ENCODE measurements at regions not wholly inside any gene's neighbourhood (a gene's known extent, or its start where the extent isn't known, plus 50 kb on each side); places are given as distances from the start of the nearest gene placed in this dataset.
"Not testable (repeated sequence)": the region's sequence is repeated elsewhere in the genome, so short reads cannot be mapped to it uniquely, and the experiment has no call there.

DNA sequence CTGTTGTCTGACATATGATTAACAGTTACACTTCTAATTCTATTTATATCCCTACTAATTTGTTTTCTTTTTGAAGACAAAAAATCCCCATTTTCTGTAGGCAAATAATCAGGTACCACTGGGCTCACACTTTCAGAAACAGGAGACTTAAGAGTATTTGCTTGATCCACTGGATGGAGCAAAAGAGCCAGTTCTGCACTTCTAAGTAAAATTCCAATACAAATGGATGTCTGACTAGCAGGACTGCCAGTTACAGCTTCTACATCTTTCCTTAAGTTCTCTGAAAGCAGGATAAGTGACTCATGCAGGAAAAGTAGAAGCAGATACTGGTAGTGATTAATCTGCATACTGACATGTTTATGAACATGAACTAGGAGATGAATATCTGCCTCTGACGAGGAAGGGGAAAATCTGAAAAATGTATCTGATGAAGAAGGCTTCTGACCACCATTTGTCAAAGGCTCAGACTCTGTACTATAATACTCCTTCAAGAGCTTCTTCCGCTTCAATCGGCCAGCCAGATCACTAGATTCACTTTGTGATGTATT, 73.8 kb upstream of the ANKS1B start:
- FAIRE-seq (peak; percentile 77), DNase-seq (ENCODE audit: low read depth, low spot score) (peak; percentile 17)
- Histone ChIP-seq H3K9me1 (ENCODE audit: control insufficient read depth, extremely low read depth, insufficient read depth, low read length) (no peaks in the 10 kb centered on the region), H4K20me1 (ENCODE audit: control insufficient read depth, extremely low read depth, insufficient read depth, low read length) (no peaks in the 10 kb centered on the region), H3K4me2 (ENCODE audit: control insufficient read depth, extremely low read depth, insufficient read depth, low read depth, low read length) (no peak overlapping the region), H3K9me3 (ENCODE audit: control insufficient read depth, low read depth, low read length) (no peaks in the 10 kb centered on the region), H3K4me3 (ENCODE audit: control insufficient read depth in 2 of 3, extremely low read depth in 1 of 3, insufficient read depth in 2 of 3, low read depth in 1 of 3, low read length in 3 of 3) (no peak overlapping the region), H3K9ac (ENCODE audit: control insufficient read depth, extremely low read depth, insufficient read depth, low read length) (no peak overlapping the region), H2AFZ (ENCODE audit: control insufficient read depth, low read length) (peak overlapping the region; percentile 26), H3K36me3 (ENCODE audit: control insufficient read depth in 2 of 2, extremely low read depth in 1 of 2, insufficient read depth in 2 of 2, low read length in 2 of 2) (no peaks in the 10 kb centered on the region), H3K4me1 (ENCODE audit: control insufficient read depth, extremely low read depth, insufficient read depth, low read length) (no peaks in the 10 kb centered on the region), H3K79me2 (ENCODE audit: control insufficient read depth, insufficient read depth, low read length) (no peaks in the 10 kb centered on the region), H3K27me3 (ENCODE audit: control insufficient read depth, extremely low read depth, insufficient read depth, low read length) (no peaks in the 10 kb centered on the region), H3K27ac (ENCODE audit: control insufficient read depth, insufficient read depth, low read length) (no peak overlapping the region)
- dilution Hi-C loops (cut with MboI; ENCODE audit: extremely low pct_ligation_motif_present, low sequenced_read_pairs) = no loop called here
- no peak for TF ChIP-seq EZH2 (IDR thresholded peaks at IDR 0.05; ENCODE audit: low read length)
- TF ChIP-seq, protein P1, sequence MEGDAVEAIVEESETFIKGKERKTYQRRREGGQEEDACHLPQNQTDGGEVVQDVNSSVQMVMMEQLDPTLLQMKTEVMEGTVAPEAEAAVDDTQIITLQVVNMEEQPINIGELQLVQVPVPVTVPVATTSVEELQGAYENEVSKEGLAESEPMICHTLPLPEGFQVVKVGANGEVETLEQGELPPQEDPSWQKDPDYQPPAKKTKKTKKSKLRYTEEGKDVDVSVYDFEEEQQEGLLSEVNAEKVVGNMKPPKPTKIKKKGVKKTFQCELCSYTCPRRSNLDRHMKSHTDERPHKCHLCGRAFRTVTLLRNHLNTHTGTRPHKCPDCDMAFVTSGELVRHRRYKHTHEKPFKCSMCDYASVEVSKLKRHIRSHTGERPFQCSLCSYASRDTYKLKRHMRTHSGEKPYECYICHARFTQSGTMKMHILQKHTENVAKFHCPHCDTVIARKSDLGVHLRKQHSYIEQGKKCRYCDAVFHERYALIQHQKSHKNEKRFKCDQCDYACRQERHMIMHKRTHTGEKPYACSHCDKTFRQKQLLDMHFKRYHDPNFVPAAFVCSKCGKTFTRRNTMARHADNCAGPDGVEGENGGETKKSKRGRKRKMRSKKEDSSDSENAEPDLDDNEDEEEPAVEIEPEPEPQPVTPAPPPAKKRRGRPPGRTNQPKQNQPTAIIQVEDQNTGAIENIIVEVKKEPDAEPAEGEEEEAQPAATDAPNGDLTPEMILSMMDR (optimal IDR thresholded peaks at IDR 0.05 in 1 of 3, IDR thresholded peaks at IDR 0.05 in 1 of 3, conservative IDR thresholded peaks at IDR 0.05 in 1 of 3; ENCODE audit: extremely low read depth in 1 of 3, insufficient read depth in 2 of 3, low read length in 3 of 3) = peak in 1 of 3 experiments; percentile 2

DNA sequence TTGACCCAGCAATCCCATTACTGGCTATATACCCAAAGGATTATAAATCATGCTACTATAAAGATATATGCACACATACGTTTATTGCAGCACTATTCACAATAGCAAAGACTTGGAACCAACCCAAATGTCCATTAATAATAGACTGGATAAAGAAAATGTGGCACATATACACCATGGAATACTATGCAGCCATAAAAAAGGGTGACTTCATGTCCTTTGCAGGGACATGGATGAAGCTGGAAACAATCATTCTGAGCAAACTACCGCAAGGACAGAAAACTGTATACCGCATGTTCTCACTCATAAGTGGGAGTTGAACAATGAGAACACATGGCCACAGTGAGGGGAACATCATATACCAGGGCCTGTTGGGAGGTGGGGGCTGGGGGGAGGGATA, 61.5 kb upstream of the ANKS1B start:
- H3K9me1 ChIP-seq (ENCODE audit: control insufficient read depth, extremely low read depth, insufficient read depth, low read length); H3K27me3 ChIP-seq (ENCODE audit: control insufficient read depth, extremely low read depth, insufficient read depth, low read length); H3K9ac ChIP-seq (ENCODE audit: control insufficient read depth, extremely low read depth, insufficient read depth, low read length); DNase-seq (ENCODE audit: low read depth, low spot score); H3K4me3 ChIP-seq (ENCODE audit: control insufficient read depth in 2 of 3, extremely low read depth in 1 of 3, insufficient read depth in 2 of 3, low read depth in 1 of 3, low read length in 3 of 3); H3K9me3 ChIP-seq (ENCODE audit: control insufficient read depth, low read depth, low read length); H3K4me2 ChIP-seq (ENCODE audit: control insufficient read depth, extremely low read depth, insufficient read depth, low read depth, low read length); H2AFZ ChIP-seq (ENCODE audit: control insufficient read depth, low read length); H4K20me1 ChIP-seq (ENCODE audit: control insufficient read depth, extremely low read depth, insufficient read depth, low read length); H3K27ac ChIP-seq (ENCODE audit: control insufficient read depth, insufficient read depth, low read length); H3K36me3 ChIP-seq (ENCODE audit: control insufficient read depth in 2 of 2, extremely low read depth in 1 of 2, insufficient read depth in 2 of 2, low read length in 2 of 2); H3K4me1 ChIP-seq (ENCODE audit: control insufficient read depth, extremely low read depth, insufficient read depth, low read length); FAIRE-seq; H3K79me2 ChIP-seq (ENCODE audit: control insufficient read depth, insufficient read depth, low read length); dilution Hi-C loops (cut with MboI; ENCODE audit: extremely low pct_ligation_motif_present, low sequenced_read_pairs): not testable (repeated sequence)

DNA sequence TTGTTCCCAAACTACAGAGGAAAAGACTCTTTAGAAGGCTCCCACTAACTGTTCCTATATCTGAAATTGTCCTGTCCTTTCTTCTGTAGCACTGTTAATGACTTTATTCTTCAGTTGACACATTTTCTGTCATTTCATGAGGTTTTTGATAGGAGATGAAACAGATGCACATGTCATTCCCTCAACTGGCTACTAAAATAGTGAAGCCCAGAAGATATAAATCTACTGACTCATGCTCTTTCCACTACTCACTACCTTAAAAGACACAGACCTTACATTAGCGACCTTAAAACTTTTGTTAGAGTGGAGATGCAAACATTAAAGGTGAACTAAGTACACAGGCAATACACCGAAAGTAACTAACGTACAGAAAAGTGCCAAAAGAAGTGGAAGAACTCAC, 59.5 kb upstream of the ANKS1B start:
- H4K20me1 ChIP-seq (ENCODE audit: control insufficient read depth, extremely low read depth, insufficient read depth, low read length) = no peaks in the 10 kb centered on the region
- no peaks in the 10 kb centered on the region for H3K4me1 ChIP-seq (ENCODE audit: control insufficient read depth, extremely low read depth, insufficient read depth, low read length)
- FAIRE-seq (no peak), DNase-seq (ENCODE audit: low read depth, low spot score) (no peak)
- no peak overlapping the region for H3K4me2 ChIP-seq (ENCODE audit: control insufficient read depth, extremely low read depth, insufficient read depth, low read depth, low read length)
- H2AFZ ChIP-seq (ENCODE audit: control insufficient read depth, low read length) = no peak overlapping the region
- no peak overlapping the region for H3K27ac ChIP-seq (ENCODE audit: control insufficient read depth, insufficient read depth, low read length)
- no peak overlapping the region for H3K4me3 ChIP-seq (ENCODE audit: control insufficient read depth in 2 of 3, extremely low read depth in 1 of 3, insufficient read depth in 2 of 3, low read depth in 1 of 3, low read length in 3 of 3)
- no peaks in the 10 kb centered on the region for H3K27me3 ChIP-seq (ENCODE audit: control insufficient read depth, extremely low read depth, insufficient read depth, low read length)
- peaks cover 0 to 4% of the 10 kb centered on the region in 2 experiments for H3K36me3 ChIP-seq (ENCODE audit: control insufficient read depth in 2 of 2, extremely low read depth in 1 of 2, insufficient read depth in 2 of 2, low read length in 2 of 2)
- no peaks in the 10 kb centered on the region for H3K9me1 ChIP-seq (ENCODE audit: control insufficient read depth, extremely low read depth, insufficient read depth, low read length)
- no peaks in the 10 kb centered on the region for H3K79me2 ChIP-seq (ENCODE audit: control insufficient read depth, insufficient read depth, low read length)
- TF ChIP-seq EZH2 (IDR thresholded peaks at IDR 0.05; ENCODE audit: low read length) = no peak
- TF ChIP-seq, protein P1 (optimal IDR thresholded peaks at IDR 0.05 in 1 of 3, IDR thresholded peaks at IDR 0.05 in 1 of 3, conservative IDR thresholded peaks at IDR 0.05 in 1 of 3; ENCODE audit: extremely low read depth in 1 of 3, insufficient read depth in 2 of 3, low read length in 3 of 3) = no peak
- no peak overlapping the region for H3K9ac ChIP-seq (ENCODE audit: control insufficient read depth, extremely low read depth, insufficient read depth, low read length)
- dilution Hi-C loops (cut with MboI; ENCODE audit: extremely low pct_ligation_motif_present, low sequenced_read_pairs) = no loop called here
- no peaks in the 10 kb centered on the region for H3K9me3 ChIP-seq (ENCODE audit: control insufficient read depth, low read depth, low read length)
